ENCODE measurements at regions not wholly inside any gene's neighbourhood (a gene's known extent, or its start where the extent isn't known, plus 50 kb on each side); places are given as distances from the start of the nearest gene placed in this dataset.

DNA sequence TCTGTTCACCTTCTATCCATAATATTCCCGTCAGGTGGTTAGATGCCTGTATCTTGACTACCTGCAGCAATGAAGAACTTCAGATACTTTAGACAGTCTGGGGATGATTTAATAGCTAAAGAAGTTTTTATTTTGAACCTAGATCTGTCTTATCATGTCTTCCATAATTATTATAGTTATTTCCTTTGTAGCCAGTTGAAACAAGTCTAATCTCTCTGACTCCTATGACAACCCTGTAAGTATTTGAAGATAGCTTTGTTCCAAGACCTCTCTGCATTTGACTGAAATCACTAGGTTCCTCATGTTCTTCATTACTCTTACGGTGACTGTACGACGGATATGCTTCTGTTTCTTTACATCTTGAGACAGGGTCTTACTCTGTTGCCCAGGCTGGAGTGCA, 316.6 kb upstream of the BMP2 start:
- TF ChIP-seq, protein P1, sequence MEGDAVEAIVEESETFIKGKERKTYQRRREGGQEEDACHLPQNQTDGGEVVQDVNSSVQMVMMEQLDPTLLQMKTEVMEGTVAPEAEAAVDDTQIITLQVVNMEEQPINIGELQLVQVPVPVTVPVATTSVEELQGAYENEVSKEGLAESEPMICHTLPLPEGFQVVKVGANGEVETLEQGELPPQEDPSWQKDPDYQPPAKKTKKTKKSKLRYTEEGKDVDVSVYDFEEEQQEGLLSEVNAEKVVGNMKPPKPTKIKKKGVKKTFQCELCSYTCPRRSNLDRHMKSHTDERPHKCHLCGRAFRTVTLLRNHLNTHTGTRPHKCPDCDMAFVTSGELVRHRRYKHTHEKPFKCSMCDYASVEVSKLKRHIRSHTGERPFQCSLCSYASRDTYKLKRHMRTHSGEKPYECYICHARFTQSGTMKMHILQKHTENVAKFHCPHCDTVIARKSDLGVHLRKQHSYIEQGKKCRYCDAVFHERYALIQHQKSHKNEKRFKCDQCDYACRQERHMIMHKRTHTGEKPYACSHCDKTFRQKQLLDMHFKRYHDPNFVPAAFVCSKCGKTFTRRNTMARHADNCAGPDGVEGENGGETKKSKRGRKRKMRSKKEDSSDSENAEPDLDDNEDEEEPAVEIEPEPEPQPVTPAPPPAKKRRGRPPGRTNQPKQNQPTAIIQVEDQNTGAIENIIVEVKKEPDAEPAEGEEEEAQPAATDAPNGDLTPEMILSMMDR (IDR thresholded peaks at IDR 0.05; ENCODE audit: insufficient read depth, low read length, poor library complexity, severe bottlenecking) = no peak
- H3K4me3 ChIP-seq (replicated peaks; ENCODE audit: low read depth, low read length) = no peak overlapping the region
- DNase-seq (ENCODE audit: extremely low read depth, insufficient read length) = no peak
- no peaks in the 10 kb centered on the region for H3K27me3 ChIP-seq (replicated peaks; ENCODE audit: control insufficient read depth, insufficient read depth, low read length)
- H3K36me3 ChIP-seq (ENCODE audit: control insufficient read depth, insufficient read depth, low read length) = no peaks in the 10 kb centered on the region

DNA sequence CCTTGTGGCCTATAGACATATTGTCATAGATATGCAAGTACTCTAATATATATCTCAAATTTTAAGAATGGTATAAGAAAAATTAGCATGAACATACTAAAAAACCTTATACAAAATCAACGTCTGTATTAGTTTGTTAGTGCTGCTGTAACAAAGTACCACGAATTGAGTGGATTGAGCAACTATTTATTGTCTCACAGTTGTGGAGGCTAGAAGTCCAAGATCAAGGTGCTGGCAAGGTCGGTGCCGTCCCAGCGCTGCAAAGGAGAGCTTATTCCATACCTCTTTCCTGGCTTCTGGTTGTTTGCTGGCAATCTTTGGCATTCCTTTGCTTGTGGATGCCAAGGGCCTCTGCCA, 317.6 kb upstream of the FERMT1 start:
- no peaks in the 10 kb centered on the region for H3K27me3 ChIP-seq (replicated peaks; ENCODE audit: control insufficient read depth, insufficient read depth, low read length)
- TF ChIP-seq, protein P1 (IDR thresholded peaks at IDR 0.05; ENCODE audit: insufficient read depth, low read length, poor library complexity, severe bottlenecking) = no peak
- no peaks in the 10 kb centered on the region for H3K36me3 ChIP-seq (ENCODE audit: control insufficient read depth, insufficient read depth, low read length)
- no peak overlapping the region for H3K4me3 ChIP-seq (replicated peaks; ENCODE audit: low read depth, low read length)
- DNase-seq (ENCODE audit: extremely low read depth, insufficient read length) = no peak

DNA sequence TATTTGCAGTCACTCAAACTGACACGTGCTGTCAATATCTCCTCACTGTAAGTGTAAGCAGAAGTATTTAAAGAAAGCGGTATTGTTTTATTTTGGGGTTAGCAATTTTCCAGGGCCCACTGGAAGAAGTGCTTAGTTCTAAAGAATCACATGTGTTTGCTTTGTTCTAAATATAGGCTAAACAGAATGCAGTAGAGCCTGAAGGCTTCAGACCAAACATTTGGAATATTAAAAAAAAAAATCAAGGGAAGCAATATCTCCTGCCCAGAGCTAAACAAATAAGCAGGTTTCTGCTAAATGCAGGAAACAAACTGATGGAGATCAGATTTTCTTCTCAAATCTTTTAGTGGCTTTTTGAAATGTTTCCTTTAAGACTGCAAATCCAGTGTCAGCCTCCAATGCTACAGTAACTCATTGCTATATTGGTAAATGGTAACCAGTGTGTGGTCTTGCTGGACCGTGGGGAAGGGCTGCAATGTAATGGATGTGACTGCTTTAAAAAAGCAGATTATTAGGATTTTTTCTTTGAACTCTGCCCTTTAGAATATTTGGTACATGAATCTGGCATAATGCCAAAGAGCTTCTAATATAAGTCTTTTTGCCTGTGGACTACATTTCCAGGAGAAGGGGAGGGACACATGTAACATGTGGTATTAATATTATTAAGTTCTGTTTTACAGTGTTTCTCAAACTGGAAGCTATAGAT, 317.1 kb upstream of the FERMT1 start:
- Histone ChIP-seq H3K36me3 (ENCODE audit: control insufficient read depth, insufficient read depth, low read length) (no peaks in the 10 kb centered on the region), H3K4me3 (replicated peaks; ENCODE audit: low read depth, low read length) (no peak overlapping the region), H3K27me3 (replicated peaks; ENCODE audit: control insufficient read depth, insufficient read depth, low read length) (no peaks in the 10 kb centered on the region)
- TF ChIP-seq, protein P1 (IDR thresholded peaks at IDR 0.05; ENCODE audit: insufficient read depth, low read length, poor library complexity, severe bottlenecking) = no peak
- DNase-seq (ENCODE audit: extremely low read depth, insufficient read length) = no peak

DNA sequence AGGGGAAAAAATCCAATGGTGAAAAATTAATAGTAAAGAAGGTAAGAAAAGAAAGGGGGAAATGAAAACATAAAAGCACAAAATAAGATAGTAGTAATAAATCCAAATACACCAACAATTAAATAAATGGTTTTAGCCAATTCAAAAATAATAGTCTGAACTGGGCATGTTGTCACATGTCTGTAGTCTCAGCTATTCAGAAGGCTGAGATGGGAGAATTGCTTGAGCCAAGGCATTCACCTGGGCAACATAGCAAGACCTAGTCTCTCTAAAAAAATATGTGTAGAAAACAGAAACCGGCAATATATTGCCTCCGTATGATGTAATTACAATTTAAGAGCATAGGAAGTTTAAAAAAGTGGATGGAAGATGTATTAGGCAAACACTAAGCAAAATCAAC, 311.3 kb upstream of the FERMT1 start:
- Histone ChIP-seq H3K27me3 (replicated peaks; ENCODE audit: control insufficient read depth, insufficient read depth, low read length) (no peaks in the 10 kb centered on the region), H3K4me3 (replicated peaks; ENCODE audit: low read depth, low read length) (no peak overlapping the region), H3K36me3 (ENCODE audit: control insufficient read depth, insufficient read depth, low read length) (no peaks in the 10 kb centered on the region)
- no peak for DNase-seq (ENCODE audit: extremely low read depth, insufficient read length)
- TF ChIP-seq, protein P1 (IDR thresholded peaks at IDR 0.05; ENCODE audit: insufficient read depth, low read length, poor library complexity, severe bottlenecking) = no peak

DNA sequence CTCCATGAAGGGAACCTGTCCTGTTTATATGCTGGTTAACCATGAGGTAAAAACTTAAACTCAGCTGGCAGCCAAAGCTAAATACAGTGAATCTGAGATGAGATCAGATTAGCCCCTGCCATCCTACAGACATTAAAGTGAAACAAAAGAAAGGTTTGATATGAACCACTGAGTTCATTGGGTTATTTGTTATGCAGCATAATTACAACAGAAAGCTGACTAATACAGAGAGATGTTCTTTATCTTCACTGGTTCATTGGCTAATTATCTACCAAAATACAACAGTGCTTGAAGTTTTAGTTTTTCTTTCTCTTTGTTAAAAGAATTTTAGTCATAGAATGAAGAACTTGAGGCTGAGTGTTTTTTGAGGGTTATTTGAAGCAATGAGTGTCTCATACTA, 307.6 kb upstream of the FERMT1 start:
- Histone ChIP-seq H3K36me3 (ENCODE audit: control insufficient read depth, insufficient read depth, low read length) (no peaks in the 10 kb centered on the region), H3K4me3 (replicated peaks; ENCODE audit: low read depth, low read length) (no peak overlapping the region), H3K27me3 (replicated peaks; ENCODE audit: control insufficient read depth, insufficient read depth, low read length) (no peaks in the 10 kb centered on the region)
- DNase-seq (ENCODE audit: extremely low read depth, insufficient read length) = no peak
- TF ChIP-seq, protein P1 (IDR thresholded peaks at IDR 0.05; ENCODE audit: insufficient read depth, low read length, poor library complexity, severe bottlenecking) = no peak

Measured in GM06990 (cell line).